Stimulated activated CD8-positive, alpha-beta memory T cell treated with anti-CD3 and anti-CD28 coated beads, Interleukin-4, amount 100 ng/mL, for 24 hours (primary cell): ENCODE measurements at regions not wholly inside any gene's neighbourhood (a gene's known extent, or its start where the extent isn't known, plus 50 kb on each side); places are given as distances from the start of the nearest gene placed in this dataset.

ENCODE experiments used
- DNase-seq: peaks from one replicate; pipeline ENCODE4 v3.0.0-alpha.2; 2020; ENCODE audit warnings: low read depth

- no peak for DNase-seq
Measured at GRCh38 chr9:88326936-88327335, 61.3 kb upstream of the SPIN1 start.

- no peak for DNase-seq
Measured at GRCh38 chr9:88326015-88326414, 62.2 kb upstream of the SPIN1 start.

- peak; percentile 14 for DNase-seq
Measured at GRCh38 chr9:88322906-88323566, 65.2 kb upstream of the SPIN1 start.

DNA sequence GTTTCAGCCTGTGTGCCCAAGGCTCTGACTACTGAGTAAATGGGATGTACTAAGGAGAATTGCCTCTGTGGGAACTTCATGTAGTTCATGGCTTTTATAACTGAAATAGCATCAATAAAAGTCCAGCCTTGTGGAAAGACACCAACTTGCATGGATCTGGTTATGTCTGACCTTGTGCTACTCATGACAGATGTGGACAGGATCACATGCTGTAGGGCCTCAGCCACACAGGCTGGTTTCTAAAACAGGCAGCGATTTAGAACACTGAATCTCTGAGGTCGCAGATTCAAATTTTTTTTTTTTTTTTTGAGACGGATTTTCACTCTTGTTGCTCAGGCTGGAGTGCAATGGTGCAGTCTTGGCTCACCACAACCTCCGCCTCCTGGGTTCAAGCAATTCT lies 66.5 kb upstream of the SPIN1 start:
- DNase-seq, result no peak

DNA sequence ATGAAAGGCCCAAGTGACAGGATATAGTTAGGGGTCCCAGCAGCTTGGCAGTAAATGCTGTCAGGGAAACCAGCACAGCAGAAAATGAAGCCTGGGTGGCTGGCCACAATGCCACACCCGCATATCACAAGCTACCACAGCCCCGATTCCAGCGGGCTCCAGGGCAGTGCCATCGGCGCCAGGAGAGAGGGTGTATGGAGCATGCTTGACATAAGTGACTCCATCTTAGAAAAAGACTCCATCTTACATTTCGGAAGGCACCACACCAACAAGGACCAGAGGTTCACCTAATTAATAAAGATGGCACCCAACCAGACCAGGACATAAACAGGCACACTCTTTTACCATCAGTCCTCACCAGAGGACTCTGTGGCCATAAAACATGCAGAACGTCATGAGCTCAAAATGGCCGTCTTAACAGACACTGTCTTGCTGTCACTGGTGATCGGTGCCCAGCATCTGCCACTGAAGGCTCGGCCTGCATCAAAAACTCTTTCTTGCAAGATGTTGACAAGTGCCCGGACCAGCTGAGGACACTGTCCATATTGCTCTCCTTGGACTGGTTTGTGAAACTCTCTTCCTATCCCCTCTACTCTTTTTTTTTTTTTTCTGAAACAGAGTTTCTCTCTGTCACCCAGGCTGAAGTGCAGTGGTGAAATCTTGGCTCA lies 67.4 kb upstream of the SPIN1 start:
- DNase-seq, result no peak

GRCh38 chr9:88319936-88320747 lies 68.1 kb upstream of the SPIN1 start:
- DNase-seq, result no peak

- peak; percentile 26 for DNase-seq
Measured at GRCh38 chr9:88313364-88314220, 74.7 kb upstream of the SPIN1 start.

DNA sequence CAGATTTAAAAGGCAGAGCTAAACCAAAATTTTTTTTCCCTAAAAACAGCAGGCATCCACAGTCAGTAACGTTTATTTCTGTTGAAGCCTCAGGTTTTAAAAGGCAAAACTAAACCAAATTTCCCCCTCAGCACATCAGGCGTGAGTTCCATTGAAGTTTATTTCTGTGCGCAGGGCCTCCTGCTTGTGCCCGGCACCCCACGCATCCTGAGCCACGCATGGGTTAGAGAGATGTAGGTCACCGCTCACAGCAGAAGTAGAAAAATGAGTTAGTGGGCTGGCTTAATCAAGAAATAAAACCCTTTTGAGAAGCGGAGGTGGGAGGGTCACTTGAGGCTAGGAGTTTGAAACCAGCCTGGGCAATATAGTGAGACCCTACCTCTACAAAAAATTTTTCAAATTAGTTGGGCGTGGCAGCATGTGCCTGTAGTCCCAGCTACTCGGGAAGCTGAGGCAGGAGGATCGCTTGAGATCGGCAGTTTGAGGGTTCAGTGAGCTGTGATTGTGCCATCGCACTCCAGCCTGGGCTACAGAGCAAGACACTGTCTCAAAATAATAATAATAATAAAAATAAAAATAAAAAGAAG lies 75.6 kb upstream of the SPIN1 start:
- no peak for DNase-seq

- DNase-seq, result no peak
Measured at GRCh38 chr9:88312045-88312444, 76.2 kb upstream of the SPIN1 start.

GRCh38 chr9:88310310-88310980 lies 77.8 kb upstream of the SPIN1 start:
- DNase-seq, result no peak

DNA sequence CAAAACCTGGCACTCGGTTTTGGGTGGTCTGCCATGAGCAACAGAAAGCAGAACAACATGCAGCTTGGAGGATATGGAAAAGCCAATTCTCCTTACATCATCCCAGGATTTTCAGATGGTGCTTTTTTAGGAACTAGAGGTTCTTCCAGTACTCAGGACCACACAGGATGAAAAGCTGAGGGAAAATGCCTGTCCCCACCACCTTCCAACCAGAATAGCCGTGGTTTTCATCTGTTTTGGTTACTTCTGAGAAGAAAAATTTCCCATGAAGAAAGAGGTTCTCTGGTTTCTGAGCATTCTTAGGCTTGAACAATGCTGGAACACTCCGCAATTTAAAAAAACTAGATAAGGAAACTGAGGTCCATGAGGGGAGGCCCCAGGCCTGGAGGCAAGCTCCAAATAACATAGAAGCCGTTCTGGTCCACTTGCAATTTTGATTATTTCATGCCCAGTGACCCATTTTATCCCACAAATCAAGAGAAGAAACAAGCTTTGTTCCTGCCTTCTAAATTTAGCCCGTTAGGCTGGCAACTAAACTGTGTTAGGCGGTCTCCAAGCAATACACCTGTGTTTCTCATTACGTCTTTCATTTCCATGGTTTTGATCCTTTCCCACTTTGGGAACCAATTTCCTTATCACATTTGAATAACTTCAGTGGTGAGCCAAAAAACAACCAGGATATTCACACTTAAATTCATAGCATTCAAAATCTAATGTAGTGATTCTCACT lies 79.2 kb upstream of the SPIN1 start:
- no peak for DNase-seq

GRCh38 chr9:88307136-88307535 lies 81.1 kb upstream of the SPIN1 start:
- no peak for DNase-seq

GRCh38 chr9:88303721-88304451 lies 84.4 kb upstream of the SPIN1 start:
- peak; percentile 21 for DNase-seq

DNA sequence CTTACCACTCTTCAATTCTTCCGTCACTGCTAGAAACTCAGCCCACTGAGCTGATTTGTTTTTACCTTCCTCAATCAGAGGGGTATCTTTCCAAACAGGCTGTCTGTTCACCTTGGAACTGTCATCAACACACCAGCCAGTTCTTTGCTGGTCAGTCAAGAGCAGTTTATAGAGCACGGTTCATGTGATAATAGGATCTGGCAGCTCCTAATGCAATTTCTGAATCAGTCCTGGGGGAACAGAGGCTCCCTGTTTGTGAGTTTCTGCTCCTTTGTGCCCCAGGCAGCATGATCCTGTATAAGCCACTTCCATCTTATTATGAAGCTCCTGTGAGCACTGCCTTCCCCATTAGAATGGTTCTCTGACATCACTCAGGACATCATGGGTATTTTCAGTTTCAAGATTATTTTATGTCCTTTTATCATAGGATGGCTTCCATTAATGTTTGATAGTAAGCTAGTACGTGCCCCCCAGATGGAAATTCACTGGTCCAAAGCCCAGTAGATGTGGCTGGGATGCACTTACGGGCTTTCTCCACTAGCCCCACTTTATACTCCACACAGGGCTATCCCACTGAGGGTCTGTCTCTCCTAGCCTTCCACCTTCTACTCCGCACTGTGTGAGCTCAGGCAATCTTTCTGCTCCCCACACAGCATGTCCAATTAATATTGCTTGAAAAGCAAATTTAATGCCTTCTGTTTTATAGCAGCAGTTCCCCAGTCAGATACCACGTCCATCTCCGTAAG lies 85.5 kb upstream of the SPIN1 start:
- no peak for DNase-seq

DNA sequence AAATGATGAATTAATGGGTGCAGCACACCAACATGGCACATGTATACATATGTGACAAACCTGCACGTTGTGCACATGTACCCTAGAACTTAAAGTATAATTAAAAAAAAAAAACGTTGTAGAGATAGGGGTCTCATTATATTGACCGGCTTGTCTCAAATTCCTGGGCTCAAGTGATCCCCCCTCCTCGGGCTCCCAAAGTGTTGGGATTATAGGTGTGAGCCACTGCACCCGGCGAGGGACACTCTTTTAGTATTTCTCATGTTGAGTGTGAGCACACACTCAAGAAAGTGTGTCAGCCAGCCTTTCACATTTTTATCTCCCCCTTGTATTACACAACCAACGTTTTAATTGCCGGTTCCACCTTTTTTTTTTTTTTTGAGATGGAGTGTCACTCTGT lies 87.7 kb upstream of the SPIN1 start:
- DNase-seq, result no peak

DNA sequence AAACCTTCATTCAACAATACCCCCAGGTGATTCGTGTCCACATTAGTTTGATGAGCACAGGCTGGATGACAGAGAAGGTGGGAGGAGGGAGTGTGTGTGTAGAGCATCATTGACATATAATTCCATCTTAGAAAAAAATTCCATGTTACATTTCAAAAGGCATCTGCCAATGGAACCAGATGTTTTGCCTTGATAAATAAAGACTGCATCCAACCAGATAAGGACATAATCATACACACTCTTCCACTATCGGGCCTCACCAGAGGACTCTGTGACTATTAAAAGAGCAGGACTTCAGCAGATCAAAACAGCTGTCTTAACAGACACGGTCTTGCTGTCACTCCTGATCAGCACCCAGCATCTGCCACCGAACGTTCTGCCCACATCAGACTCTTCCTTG lies 96.4 kb upstream of the SPIN1 start:
- no peak for DNase-seq

- DNase-seq, result no peak
Measured at GRCh38 chr9:88291056-88291455, 97.2 kb upstream of the SPIN1 start.

- DNase-seq, result no peak
Measured at GRCh38 chr9:88289532-88289931, 98.7 kb upstream of the SPIN1 start.

GRCh38 chr9:88287972-88288371 lies 100.3 kb upstream of the SPIN1 start:
- no peak for DNase-seq
